NCI-H2196 treated with DMSO at 0.1 percent for 48 hours (cell line): ENCODE measurements at regions not wholly inside any gene's neighbourhood (a gene's known extent, or its start where the extent isn't known, plus 50 kb on each side); places are given as distances from the start of the nearest gene placed in this dataset.
A peak's percentile ranks its signal among the peaks of the same experiment; 100 is the strongest.

Experiments
- DNase-seq: peaks from one replicate; lab custom pipeline; 2025; ENCODE audit not compliant: unreplicated experiment; lab: John Stamatoyannopoulos, UW

DNA sequence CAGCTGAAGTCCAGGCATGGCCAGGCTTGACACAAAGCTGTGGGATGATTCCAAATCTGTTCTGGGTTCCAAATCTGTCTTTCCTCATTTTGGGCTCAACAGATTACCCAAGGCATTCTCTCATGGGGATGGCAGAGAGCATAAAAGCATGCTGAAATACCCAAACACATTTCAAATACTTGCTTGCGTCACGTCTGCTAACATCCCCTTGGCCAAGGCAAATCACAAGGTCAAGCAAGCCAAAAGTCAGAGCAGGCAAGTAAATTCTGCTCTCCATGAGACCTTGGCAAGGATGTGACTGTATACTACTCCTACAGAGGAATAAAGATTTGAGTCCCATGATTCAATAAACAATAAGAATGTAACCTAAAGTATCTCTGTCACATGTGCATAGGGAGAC, 306.7 kb downstream of the EPB41L4A start:
- no peak for DNase-seq

DNA sequence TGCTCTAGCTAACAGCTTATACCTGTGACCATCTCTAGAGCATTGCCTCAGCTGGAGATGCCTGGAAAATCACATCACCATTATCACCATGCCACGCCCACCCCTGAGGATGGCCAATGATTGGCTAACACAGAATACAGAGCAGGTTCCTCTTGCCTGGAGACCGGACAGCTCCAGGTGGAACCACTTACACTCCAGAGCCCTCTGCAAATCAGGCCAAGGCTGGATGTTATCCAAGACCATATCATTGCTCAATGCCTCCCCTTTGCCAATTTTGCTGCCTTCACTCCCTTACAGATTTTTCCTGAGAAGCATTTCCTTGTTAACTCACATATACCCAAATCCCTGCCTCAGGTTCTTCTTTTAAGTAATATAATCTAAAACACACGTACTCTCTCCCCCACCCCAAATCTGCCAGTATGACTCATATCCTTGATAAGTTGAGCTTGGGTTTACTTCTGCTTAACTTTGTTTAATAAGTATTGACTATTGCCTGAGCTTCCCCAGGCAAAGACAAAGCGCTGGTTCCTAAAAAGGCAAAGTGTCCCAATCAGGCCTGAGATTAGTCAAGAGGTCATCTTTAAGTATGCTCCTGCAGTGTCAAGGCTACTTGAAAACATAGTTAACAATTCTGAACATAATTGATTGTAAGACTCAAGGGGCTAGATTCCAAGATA, 309.6 kb downstream of the EPB41L4A start:
- DNase-seq: peak; percentile 74

GRCh38 chr5:112106878-112107277, 312.2 kb downstream of the EPB41L4A start:
- DNase-seq: no peak

- DNase-seq: no peak
Measured at GRCh38 chr5:112097768-112098167, 321.3 kb downstream of the EPB41L4A start.

- DNase-seq: no peak
Measured at GRCh38 chr5:112087222-112087621, 330.2 kb upstream of the NREP start.

GRCh38 chr5:112086740-112087139, 329.7 kb upstream of the NREP start:
- DNase-seq: no peak

DNA sequence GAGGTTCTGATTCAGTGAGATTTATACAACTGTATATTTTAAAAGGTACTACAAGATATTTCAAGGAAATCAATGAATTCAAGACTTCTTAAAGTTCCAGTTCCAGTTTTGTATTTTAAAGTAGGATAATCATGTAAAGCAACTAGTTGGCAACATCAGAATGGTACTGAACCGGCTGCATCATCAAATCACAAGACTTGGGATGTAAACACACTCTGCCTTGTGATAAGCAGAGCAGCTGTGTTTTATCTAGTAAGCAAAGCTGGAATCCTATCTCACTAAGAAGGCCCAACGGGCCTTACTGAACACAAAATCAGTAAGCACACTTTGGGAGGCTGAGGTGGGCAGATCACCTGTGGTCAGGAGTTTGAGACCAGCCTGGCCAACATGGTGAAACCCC, 327.2 kb upstream of the NREP start:
- DNase-seq: no peak

DNA sequence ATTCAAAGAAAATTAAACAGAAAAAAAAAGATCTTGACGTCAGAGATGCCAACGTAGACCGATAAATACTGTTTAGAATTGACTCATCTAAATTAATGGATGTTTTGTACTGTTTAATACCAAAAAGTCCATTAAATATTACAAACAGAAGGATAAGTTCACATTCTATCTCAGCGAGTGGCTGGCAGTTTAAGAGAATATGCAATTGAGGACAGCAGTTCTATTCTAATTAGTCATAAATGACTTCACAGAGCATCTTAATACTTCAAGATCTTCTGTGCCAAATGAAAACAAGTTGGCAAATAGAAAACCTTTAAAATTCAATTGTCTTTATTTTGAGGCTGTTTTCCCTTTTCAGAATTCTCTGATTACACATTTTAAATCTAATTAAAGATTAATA, 326.6 kb upstream of the NREP start:
- DNase-seq: no peak

- no peak for DNase-seq
Measured at GRCh38 chr5:112077180-112077579, 320.2 kb upstream of the NREP start.

GRCh38 chr5:112070022-112070421, 313.0 kb upstream of the NREP start:
- DNase-seq: no peak

DNA sequence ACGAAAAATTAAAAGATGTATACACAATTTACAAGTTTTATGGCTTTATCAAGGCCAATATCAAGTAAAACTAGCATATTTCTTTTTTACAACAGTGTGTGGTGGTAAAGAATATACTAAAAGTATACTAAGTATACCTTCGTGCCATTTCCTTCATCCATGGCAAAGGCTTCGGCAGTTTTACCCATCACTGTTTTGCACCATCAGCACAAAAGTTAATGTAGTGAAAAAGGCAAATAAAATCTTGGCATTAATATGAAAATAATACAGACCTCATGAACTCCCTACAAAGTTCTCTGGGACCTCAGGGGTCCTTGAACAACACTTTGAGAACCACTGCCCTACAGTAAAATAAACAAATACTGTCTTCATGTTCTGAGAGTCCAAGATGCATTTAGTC, 312.3 kb upstream of the NREP start:
- DNase-seq: no peak

GRCh38 chr5:112068593-112068992, 311.6 kb upstream of the NREP start:
- DNase-seq: no peak

- DNase-seq: no peak
Measured at GRCh38 chr5:112065781-112066180, 308.8 kb upstream of the NREP start.

- no peak for DNase-seq
Measured at GRCh38 chr5:112064956-112065355, 308.0 kb upstream of the NREP start.

GRCh38 chr5:112064271-112064701, 307.3 kb upstream of the NREP start:
- no peak for DNase-seq

GRCh38 chr5:112063856-112064255, 306.9 kb upstream of the NREP start:
- DNase-seq: no peak

GRCh38 chr5:112063191-112063590, 306.2 kb upstream of the NREP start:
- no peak for DNase-seq

- DNase-seq: no peak
Measured at GRCh38 chr5:112062181-112062580, 305.2 kb upstream of the NREP start.

DNA sequence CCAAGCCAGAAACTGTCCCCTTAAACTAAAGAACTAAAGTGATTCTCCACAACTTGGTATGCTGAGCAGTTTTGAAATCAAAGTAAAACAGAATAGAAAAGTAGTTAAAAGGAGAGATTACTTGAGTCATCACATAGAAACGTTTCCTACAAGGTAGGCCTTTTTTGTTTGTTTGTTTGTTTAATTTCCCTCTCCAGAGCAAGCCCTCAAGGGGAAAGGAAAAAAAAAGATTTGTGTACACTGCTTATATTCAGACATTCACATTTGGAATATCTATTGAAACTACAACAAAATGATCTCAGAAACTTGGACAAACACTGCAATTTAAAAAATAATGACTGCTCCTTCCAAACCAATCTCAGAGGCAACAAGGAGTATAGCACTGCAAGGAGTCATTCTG, 304.7 kb upstream of the NREP start:
- DNase-seq: no peak

GRCh38 chr5:112059579-112060135, 302.7 kb upstream of the NREP start:
- DNase-seq: no peak

GRCh38 chr5:112049738-112050137, 292.7 kb upstream of the NREP start:
- no peak for DNase-seq

GRCh38 chr5:112036206-112036605, 279.2 kb upstream of the NREP start:
- DNase-seq: no peak

- no peak for DNase-seq
Measured at GRCh38 chr5:112034421-112034979, 277.5 kb upstream of the NREP start.
